SH-SY5Y (cell line): ENCODE measurements at regions not wholly inside any gene's neighbourhood (a gene's known extent, or its start where the extent isn't known, plus 50 kb on each side); places are given as distances from the start of the nearest gene placed in this dataset.

Source experiments
- GATA2 ChIP-seq: IDR thresholded peaks from 2 replicates; pipeline ENCODE4 v1.6.1; 2011; ENCODE audit warnings: mild to moderate bottlenecking, low read depth, low read length
- GATA3 ChIP-seq: IDR thresholded peaks from 2 replicates; pipeline ENCODE4 v1.6.1; 2011; ENCODE audit warnings: low read depth, mild to moderate bottlenecking, low read length, moderate library complexity

- TF ChIP-seq GATA2 (no peak), GATA3 (no peak)
Observed at GRCh38 chr5:89350684-89351083, 467.7 kb upstream of the MEF2C start.
